ENCODE measurements at regions not wholly inside any gene's neighbourhood (a gene's known extent, or its start where the extent isn't known, plus 50 kb on each side); places are given as distances from the start of the nearest gene placed in this dataset.

- TF ChIP-seq CTCF (IDR thresholded peaks at IDR 0.05) (no peak), POLR2A (IDR thresholded peaks at IDR 0.05) (no peak)
These were observed 115.1 kb upstream of the ANKFN1 start for GRCh38 chr17:56038131-56038530.

Measured in lower leg skin (tissue), 3 donors.